Effector memory CD4-positive, alpha-beta T cell (primary cell): ENCODE measurements at regions not wholly inside any gene's neighbourhood (a gene's known extent, or its start where the extent isn't known, plus 50 kb on each side); places are given as distances from the start of the nearest gene placed in this dataset.

ENCODE experiments used
- DNase-seq, 3 donors: peaks; one replicate each; pipeline ENCODE4 v3.0.0-alpha.2; 2020
- H3K27ac ChIP-seq: 2 replicates; pipeline ENCODE4 v1.7.0; 2013; ENCODE audit warnings: mild to moderate bottlenecking, low read length, moderate library complexity; ENCODE audit not compliant: insufficient read depth, poor library complexity, severe bottlenecking
- H3K27me3 ChIP-seq: replicated peaks from 2 replicates; pipeline ENCODE4 v1.7.0; 2013; ENCODE audit warnings: mild to moderate bottlenecking, low read length; ENCODE audit not compliant: insufficient read depth, control insufficient read depth, poor library complexity, severe bottlenecking
- H3K36me3 ChIP-seq: 2 replicates; pipeline ENCODE4 v1.7.0; 2013; ENCODE audit warnings: mild to moderate bottlenecking, low read length, moderate library complexity; ENCODE audit not compliant: control insufficient read depth, insufficient read depth
- H3K4me1 ChIP-seq: 2 replicates; pipeline ENCODE4 v1.7.0; 2013; ENCODE audit warnings: low read length, mild to moderate bottlenecking; ENCODE audit not compliant: control insufficient read depth, insufficient read depth, poor library complexity, severe bottlenecking
- H3K4me3 ChIP-seq: 2 replicates; pipeline ENCODE4 v1.7.0; 2013; ENCODE audit warnings: low read length, low read depth, mild to moderate bottlenecking; ENCODE audit not compliant: insufficient read depth, poor library complexity, severe bottlenecking
- H3K9me3 ChIP-seq: 2 replicates; pipeline ENCODE4 v1.7.0; 2013; ENCODE audit warnings: mild to moderate bottlenecking, low read length, moderate library complexity; ENCODE audit not compliant: control insufficient read depth

DNA sequence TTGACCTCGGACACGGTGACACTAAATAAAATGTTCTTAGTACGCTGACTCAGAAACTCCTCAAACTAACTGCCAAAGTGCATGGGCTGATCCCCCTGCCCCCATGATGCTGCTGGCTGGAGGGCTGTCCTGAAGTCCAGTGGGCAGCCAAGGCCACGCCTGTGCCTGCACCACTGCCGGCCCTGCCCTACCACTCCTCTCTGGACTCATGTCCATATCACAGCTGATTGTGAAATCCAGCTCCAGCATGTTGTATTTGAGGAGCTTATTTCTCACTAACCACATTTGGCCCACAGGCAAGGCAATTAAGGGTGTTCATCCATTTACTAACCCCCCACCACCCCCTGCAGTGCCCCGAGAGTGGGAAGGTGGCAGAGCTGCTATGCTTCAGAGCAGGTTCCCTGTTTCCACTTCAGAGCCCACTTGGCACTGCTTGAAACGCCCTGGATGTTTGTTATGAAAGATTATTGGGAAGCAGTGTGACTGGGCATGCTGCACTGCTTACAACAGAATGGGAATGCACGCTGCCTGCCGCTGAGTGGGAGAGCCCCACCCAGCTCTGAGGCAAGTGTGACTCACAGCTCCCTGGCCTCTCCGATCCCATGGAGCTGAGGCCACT is 114.0 kb downstream of the UQCRFS1 start:
- Histone ChIP-seq H3K4me3 (no peak overlapping the region), H3K4me1 (no peaks in the 10 kb centered on the region), H3K9me3 (no peaks in the 10 kb centered on the region), H3K27ac (no peak overlapping the region), H3K36me3 (no peaks in the 10 kb centered on the region), H3K27me3 (no peaks in the 10 kb centered on the region)
- no peak for DNase-seq

DNA sequence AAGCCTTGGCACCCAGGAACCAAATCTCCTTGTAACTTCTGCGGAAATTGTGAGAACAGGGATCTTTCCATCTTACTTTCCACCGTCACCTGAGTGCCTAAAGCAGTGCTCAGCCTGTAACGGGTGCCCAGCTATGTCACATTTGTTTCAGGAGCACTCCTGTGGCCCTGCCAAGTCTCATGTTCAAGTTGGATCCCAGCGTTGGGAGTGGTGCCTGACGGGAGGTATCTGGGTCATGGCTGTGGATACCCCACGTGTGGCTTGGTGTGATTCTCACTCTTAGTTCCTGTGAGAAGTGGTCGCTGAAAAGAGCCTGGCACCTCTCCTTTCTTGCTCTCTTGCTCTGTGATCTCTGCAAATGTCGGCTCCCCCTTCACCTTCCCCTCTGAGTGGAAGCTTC is 114.9 kb downstream of the UQCRFS1 start:
- H3K27ac ChIP-seq: no peak overlapping the region
- H3K4me1 ChIP-seq: no peaks in the 10 kb centered on the region
- no peaks in the 10 kb centered on the region for H3K27me3 ChIP-seq
- no peaks in the 10 kb centered on the region for H3K36me3 ChIP-seq
- DNase-seq: no peak
- H3K9me3 ChIP-seq: no peaks in the 10 kb centered on the region
- no peak overlapping the region for H3K4me3 ChIP-seq

DNA sequence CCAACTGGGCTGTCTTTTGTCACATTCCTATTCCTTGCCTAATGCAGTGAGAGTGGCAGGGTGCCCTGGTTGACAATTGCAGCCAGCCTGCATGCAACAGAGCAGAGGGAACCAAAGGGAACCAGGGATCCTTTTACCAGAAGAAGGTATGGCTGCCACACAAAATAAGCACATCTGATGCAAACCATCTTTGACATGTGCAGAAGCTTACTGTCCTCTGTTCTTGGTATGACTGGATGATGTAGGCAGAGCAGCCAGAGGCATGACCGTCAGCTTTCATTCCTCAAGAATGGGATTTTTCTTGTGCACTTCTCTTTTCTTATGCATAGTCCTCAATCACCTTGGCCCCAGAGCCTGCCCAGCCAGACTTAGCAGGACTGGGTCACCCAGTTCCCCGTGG is 116.1 kb downstream of the UQCRFS1 start:
- DNase-seq: no peak
- H3K9me3 ChIP-seq: no peaks in the 10 kb centered on the region
- H3K27ac ChIP-seq: no peak overlapping the region
- H3K36me3 ChIP-seq: no peaks in the 10 kb centered on the region
- no peaks in the 10 kb centered on the region for H3K4me1 ChIP-seq
- no peaks in the 10 kb centered on the region for H3K27me3 ChIP-seq
- no peak overlapping the region for H3K4me3 ChIP-seq

DNA sequence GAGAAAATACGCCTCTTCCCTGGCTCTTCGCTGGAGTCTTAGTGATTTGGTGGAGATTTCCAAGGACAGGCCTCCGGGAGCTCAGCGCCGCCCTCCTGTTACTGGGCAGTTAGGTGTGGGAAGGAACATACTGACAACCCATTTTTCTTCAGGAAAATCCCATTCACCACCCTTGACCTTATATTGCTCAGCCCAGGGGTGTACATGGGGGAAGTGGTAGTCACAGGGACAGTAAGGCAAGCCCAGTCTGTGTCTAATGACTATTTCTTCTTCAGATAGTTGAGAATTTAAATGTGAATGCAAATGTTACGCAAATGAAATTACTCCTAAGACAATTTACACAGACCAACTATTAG is 119.4 kb downstream of the UQCRFS1 start:
- Histone ChIP-seq H3K27ac (no peak overlapping the region), H3K36me3 (no peaks in the 10 kb centered on the region), H3K27me3 (no peaks in the 10 kb centered on the region), H3K9me3 (no peaks in the 10 kb centered on the region), H3K4me3 (no peak overlapping the region), H3K4me1 (no peaks in the 10 kb centered on the region)
- DNase-seq: no peak

DNA sequence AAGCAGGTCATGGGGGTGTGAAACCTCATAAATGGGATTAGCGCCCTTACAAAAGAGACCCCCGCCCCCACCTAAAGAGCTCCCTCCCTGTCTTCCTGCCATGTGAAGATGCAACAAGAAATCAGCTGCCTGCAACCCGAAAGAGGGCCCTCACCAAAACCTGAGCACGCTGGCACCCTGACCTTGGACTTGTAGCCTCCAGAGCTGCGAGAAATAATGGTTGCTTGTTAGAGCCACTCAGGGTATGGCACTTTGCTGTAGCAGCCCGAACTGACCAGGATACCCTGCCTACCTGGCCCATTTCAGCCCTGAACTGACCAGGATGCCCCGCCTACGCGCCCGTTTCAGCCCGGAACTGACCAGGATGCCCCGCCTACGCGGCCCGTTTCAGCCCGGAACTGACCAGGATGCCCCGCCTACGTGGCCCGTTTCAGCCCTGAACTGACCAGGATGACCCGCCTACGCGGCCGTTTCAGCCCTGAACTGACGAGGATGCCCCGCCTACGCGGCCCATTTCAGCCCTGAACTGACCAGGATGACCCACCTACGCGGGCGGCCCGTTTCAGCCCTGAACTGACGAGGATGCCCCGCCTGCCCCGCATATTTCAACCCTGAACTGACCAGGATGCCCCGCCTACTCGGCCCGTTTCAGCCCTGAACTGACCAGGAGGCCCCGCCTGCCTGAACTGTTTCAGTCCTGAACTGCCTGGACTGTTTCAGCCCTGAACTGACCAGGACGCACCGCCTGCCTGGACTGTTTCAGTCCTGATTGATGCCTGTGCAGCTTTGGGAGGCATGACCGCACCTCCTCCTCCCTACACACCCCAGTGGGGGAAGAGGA is 120.0 kb downstream of the UQCRFS1 start:
- no peak overlapping the region for H3K4me3 ChIP-seq
- DNase-seq: no peak
- H3K9me3 ChIP-seq: no peaks in the 10 kb centered on the region
- no peaks in the 10 kb centered on the region for H3K4me1 ChIP-seq
- no peaks in the 10 kb centered on the region for H3K36me3 ChIP-seq
- H3K27me3 ChIP-seq: no peaks in the 10 kb centered on the region
- H3K27ac ChIP-seq: no peak overlapping the region

DNA sequence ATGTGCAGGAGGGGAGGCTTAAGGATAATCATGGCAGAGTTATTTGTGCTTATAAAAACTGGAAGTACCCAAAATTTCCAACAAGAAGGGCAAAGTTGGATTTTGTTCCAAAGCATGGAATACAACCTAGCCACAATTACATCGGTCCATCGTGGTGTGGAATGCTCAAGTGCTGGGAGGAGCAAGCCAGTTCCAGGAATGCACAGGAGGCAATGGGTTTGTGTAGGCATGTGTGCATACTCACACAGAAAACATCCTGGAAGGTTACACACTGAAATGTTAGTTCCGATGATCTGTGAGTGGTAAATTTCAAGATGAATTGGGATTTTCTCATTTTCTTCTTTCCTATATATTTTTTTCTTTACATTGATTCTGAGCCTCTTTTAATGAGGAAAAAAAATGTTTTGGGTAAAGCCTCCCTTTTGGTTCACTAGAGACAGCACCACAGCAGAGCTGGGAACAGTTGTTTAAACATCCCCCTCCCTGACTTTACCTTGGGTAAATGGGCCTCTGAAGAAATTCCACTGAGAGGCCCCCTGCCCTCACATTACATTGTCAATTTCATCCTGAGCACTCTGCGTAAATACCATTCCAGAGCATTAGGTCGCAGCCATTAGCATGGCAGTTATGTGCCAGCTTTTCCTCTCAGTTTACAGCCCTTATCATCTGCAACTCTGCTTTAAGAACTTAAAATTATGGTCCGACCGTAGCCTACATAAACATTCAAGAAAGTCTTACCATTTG is 122.0 kb downstream of the UQCRFS1 start:
- Histone ChIP-seq H3K27ac (no peak overlapping the region), H3K4me1 (no peaks in the 10 kb centered on the region), H3K27me3 (no peaks in the 10 kb centered on the region), H3K36me3 (no peaks in the 10 kb centered on the region), H3K9me3 (no peaks in the 10 kb centered on the region), H3K4me3 (no peak overlapping the region)
- no peak for DNase-seq

DNA sequence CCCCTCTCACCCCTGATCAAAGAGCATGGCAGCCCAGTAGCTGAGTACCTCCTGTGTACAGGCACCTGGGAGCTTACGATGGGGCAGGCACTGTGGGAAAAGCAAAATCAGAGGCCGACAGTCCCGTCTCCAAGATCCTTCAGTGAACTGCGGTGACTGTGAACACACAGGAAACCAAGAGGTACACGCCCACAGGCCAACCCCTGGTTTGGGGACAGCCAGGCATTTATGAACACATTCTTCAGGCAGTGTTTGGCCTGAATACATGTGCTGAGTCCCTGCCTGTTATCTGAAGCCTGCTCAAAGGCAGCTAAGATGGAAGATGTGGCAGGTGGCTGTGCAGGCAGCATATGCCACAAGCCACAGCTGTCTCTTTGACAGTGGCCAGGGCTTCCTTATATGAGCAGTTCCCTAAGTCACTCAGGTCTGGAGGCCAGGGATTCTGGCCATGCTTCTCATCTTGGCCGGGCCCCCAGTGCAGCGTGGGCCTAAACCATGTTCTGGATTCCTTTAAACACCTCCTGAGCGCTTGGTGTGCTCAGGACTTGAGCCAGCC is 123.6 kb downstream of the UQCRFS1 start:
- Histone ChIP-seq H3K4me3 (no peak overlapping the region), H3K4me1 (no peaks in the 10 kb centered on the region), H3K36me3 (no peaks in the 10 kb centered on the region), H3K9me3 (no peaks in the 10 kb centered on the region), H3K27ac (no peak overlapping the region), H3K27me3 (no peaks in the 10 kb centered on the region)
- DNase-seq: no peak

DNA sequence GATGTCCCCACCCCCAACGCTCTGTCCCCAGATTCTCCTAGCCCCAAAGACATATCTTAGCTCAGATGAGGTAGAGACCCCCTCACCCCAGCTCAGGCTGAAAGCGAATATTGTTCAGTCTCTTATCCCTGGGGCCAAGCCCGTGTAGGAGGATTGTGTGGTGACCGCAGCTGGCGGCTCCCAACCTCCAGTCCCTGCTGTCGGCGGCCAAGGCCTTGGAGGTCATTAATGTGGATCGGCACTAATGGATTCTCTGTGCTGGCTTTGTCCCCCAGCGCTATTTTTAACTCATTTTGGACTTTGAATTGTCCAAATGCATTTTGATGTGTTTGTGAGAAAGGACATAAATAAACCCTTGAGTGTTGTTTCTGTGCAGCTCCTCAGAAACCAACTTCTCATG is 124.2 kb downstream of the UQCRFS1 start:
- no peaks in the 10 kb centered on the region for H3K36me3 ChIP-seq
- no peaks in the 10 kb centered on the region for H3K4me1 ChIP-seq
- H3K9me3 ChIP-seq: no peaks in the 10 kb centered on the region
- no peaks in the 10 kb centered on the region for H3K27me3 ChIP-seq
- H3K4me3 ChIP-seq: no peak overlapping the region
- no peak overlapping the region for H3K27ac ChIP-seq
- no peak for DNase-seq

DNA sequence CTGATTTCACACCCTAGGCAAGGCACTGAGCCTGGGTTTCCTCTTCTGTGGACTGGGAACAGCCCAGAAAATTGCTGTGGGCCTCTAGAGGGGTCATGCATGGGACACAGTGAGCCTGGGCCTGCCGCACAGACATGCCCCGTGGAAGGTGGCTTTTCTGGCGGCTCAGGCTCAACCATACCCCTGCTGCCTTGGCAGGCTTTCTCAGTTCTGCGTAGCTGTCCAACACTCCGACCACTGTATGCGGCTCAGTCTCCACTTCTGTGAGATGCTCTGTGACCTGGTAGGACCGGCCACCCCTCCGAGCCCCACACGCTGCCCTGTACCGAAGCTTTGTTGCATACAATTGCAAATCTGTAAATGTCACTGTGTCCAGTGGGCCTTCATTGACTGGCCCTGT is 126.3 kb downstream of the UQCRFS1 start:
- Histone ChIP-seq H3K4me3 (no peak overlapping the region), H3K4me1 (no peaks in the 10 kb centered on the region), H3K27ac (no peak overlapping the region), H3K9me3 (no peaks in the 10 kb centered on the region), H3K27me3 (no peaks in the 10 kb centered on the region), H3K36me3 (no peaks in the 10 kb centered on the region)
- DNase-seq: no peak

DNA sequence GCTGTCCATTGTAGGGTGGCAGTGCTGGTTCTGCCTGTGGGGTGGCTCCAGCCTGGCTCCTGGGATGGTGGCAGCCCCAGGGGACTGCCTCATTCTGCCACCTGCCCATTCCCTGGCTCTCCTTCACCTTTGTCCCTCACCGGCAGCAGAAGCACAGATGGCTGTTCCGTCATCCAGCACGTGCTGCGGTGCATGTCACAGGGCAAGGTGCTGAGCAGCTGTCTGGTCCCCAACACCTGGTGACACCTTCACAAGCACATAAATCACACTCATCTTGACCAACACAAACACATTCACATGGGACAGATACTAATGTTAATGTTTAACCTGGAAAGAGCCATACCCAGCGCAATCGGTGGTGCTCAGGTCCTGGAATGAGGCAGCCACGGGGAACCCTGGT is 126.8 kb downstream of the UQCRFS1 start:
- H3K4me1 ChIP-seq: no peaks in the 10 kb centered on the region
- no peak for DNase-seq
- no peaks in the 10 kb centered on the region for H3K9me3 ChIP-seq
- no peaks in the 10 kb centered on the region for H3K36me3 ChIP-seq
- no peak overlapping the region for H3K27ac ChIP-seq
- no peak overlapping the region for H3K4me3 ChIP-seq
- no peaks in the 10 kb centered on the region for H3K27me3 ChIP-seq
